ENCODE measurements at regions not wholly inside any gene's neighbourhood (a gene's known extent, or its start where the extent isn't known, plus 50 kb on each side); places are given as distances from the start of the nearest gene placed in this dataset.

DNA sequence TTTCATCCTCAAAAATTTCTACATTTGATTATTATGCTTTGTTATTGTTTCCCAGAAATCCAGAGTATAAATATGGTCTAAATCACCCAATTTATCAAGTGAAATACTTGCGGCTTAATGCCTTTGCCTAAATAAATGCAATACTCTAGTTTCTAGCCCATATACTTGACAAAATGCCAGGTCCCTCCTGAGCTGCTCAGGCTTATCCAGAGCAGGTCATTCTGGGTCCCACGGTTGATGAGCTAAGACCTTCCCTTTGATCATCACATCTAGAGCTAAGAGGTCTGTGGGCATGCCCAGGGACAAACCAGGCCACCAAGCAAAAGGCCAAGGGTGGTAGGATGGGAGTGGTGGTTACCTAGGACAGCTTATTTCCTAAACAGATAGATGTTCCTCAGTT lies 180.1 kb downstream of the SMIM20 start:
- TF ChIP-seq, protein P1, sequence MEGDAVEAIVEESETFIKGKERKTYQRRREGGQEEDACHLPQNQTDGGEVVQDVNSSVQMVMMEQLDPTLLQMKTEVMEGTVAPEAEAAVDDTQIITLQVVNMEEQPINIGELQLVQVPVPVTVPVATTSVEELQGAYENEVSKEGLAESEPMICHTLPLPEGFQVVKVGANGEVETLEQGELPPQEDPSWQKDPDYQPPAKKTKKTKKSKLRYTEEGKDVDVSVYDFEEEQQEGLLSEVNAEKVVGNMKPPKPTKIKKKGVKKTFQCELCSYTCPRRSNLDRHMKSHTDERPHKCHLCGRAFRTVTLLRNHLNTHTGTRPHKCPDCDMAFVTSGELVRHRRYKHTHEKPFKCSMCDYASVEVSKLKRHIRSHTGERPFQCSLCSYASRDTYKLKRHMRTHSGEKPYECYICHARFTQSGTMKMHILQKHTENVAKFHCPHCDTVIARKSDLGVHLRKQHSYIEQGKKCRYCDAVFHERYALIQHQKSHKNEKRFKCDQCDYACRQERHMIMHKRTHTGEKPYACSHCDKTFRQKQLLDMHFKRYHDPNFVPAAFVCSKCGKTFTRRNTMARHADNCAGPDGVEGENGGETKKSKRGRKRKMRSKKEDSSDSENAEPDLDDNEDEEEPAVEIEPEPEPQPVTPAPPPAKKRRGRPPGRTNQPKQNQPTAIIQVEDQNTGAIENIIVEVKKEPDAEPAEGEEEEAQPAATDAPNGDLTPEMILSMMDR (IDR thresholded peaks at IDR 0.05): no peak
- no peak for TF ChIP-seq POLR2A (IDR thresholded peaks at IDR 0.05)
- no peaks in the 10 kb centered on the region for H3K27me3 ChIP-seq
- no peaks in the 10 kb centered on the region for H3K9me3 ChIP-seq
- no peak for DNase-seq
- H3K4me1 ChIP-seq: no peaks in the 10 kb centered on the region
- intact Hi-C loops (cut with DNase I; ENCODE audit: low total_unique reads): no loop called here
- WGBS, 2 donors: 84 to 86% methylated on average over 2 of the region's 2 CpGs
- H3K27ac ChIP-seq: no peak overlapping the region
- H3K36me3 ChIP-seq (ENCODE audit: low read depth, missing control alignments): no peaks in the 10 kb centered on the region
- H3K4me3 ChIP-seq: no peak overlapping the region

DNA sequence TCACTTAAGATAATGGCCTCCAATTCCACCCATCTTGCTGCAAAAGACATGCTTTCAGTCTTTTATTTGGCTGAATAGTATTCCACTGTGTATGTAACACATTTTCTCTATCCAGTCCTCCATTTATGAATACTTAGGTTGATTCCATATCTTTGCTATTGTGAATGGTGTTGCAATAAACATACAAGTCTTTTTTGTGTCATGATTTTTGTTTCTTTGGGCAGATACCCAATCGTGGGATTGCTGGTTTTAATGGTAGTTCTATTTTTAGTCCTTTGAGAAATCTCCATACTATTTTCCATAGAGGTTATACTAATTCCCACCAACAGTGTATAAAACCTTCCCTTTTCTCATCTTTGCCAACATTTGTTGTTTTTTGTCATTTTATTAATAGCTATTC lies 180.9 kb downstream of the SMIM20 start:
- Histone ChIP-seq H3K9me3 (no peaks in the 10 kb centered on the region), H3K27me3 (no peaks in the 10 kb centered on the region), H3K36me3 (ENCODE audit: low read depth, missing control alignments) (no peaks in the 10 kb centered on the region), H3K27ac (no peak overlapping the region), H3K4me1 (no peaks in the 10 kb centered on the region), H3K4me3 (no peak overlapping the region)
- intact Hi-C loops (cut with DNase I; ENCODE audit: low total_unique reads): no loop called here
- DNase-seq: no peak
- WGBS, 2 donors: 68 to 79% methylated on average over 1 of the region's 1 CpG
- TF ChIP-seq, protein P1 (IDR thresholded peaks at IDR 0.05): no peak
- no peak for TF ChIP-seq POLR2A (IDR thresholded peaks at IDR 0.05)

DNA sequence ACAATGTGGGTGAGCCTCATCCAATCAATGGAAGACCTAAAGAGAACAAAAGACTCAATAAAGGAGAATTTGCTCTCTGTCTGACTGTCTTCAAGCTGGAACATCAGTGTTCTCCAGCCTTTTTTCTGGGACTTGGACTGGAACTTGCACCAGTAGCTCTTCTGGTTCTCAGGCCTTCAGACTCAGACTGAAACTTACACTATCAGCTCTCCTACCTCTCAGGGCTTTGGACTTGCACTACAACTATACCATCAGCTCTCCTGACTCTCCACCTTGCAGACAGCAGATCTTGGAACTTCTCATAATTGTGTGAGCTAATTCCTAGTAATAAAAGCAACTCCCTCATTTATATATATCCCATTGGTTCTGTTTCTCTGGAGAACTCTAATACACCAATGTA lies 185.9 kb downstream of the SMIM20 start:
- H3K36me3 ChIP-seq (ENCODE audit: low read depth, missing control alignments): no peaks in the 10 kb centered on the region
- no peak for TF ChIP-seq POLR2A (IDR thresholded peaks at IDR 0.05)
- TF ChIP-seq, protein P1 (IDR thresholded peaks at IDR 0.05): no peak
- no peak for DNase-seq
- no peaks in the 10 kb centered on the region for H3K9me3 ChIP-seq
- no peak overlapping the region for H3K4me3 ChIP-seq
- H3K4me1 ChIP-seq: no peaks in the 10 kb centered on the region
- H3K27ac ChIP-seq: no peak overlapping the region
- no peaks in the 10 kb centered on the region for H3K27me3 ChIP-seq
- intact Hi-C loops (cut with DNase I; ENCODE audit: low total_unique reads): no loop called here

DNA sequence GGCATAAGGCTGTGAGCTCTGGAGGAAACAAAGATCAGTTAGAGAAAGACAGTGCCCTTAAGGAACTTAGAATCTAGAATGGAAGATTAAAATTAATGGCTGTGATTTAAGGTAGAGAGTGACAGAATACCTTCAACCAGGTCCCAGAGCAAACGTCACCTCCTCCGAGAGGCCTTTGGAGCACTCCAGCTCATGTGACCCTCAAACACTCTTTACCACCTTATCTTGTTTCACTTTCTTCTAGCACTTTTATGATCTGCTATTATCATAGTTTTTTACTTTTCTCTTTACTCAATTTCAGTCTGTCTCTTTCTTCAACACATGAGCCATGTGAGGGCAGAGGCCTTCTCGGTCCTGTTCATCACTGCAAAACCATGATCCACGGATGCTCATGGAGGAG lies 187.0 kb downstream of the SMIM20 start:
- no peak for DNase-seq
- no peaks in the 10 kb centered on the region for H3K36me3 ChIP-seq (ENCODE audit: low read depth, missing control alignments)
- no peak overlapping the region for H3K4me3 ChIP-seq
- no peak overlapping the region for H3K27ac ChIP-seq
- intact Hi-C loops (cut with DNase I; ENCODE audit: low total_unique reads): no loop called here
- 90 to 91% methylated on average over 4 of the region's 4 CpGs for WGBS, 2 donors
- H3K27me3 ChIP-seq: no peaks in the 10 kb centered on the region
- H3K9me3 ChIP-seq: no peaks in the 10 kb centered on the region
- H3K4me1 ChIP-seq: no peaks in the 10 kb centered on the region
- TF ChIP-seq, protein P1 (IDR thresholded peaks at IDR 0.05): no peak
- TF ChIP-seq POLR2A (IDR thresholded peaks at IDR 0.05): no peak

DNA sequence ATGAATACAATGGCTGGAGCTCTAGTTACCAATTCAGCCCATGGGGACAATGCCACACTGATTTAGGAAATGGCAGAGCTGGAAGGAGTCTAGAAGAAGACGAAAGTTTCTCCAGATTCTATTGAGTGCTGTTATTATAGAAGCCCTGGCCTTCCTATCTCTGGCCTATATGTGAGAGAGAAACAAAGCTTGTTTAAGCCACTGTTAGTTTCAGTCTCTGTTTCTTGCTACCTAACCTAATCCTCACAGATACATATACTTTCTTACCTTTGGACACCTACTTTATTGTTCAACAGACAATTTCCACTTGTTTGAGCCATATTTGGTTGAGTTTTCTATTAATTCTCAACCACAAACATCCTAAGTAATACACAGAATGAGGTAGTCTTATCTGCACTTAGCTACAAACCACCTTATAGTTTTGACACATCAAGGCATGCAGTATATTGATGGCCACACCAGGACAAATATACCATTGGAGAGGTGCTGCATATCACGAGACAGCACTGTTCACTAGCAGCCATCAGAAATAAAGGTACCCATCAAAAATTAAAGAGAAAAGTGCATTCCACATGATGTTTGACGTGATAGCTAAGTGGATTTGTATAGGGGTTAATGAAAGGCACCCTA lies 190.2 kb downstream of the SMIM20 start:
- H3K4me1 ChIP-seq: no peaks in the 10 kb centered on the region
- intact Hi-C loops (cut with DNase I; ENCODE audit: low total_unique reads): no loop called here
- WGBS, 2 donors: 94% methylated on average over 3 of the region's 3 CpGs

More for the DNA sequence above, 190.2 kb downstream of the SMIM20 start:
- no peak for DNase-seq
- H3K4me3 ChIP-seq: no peak overlapping the region
- no peak for TF ChIP-seq POLR2A (IDR thresholded peaks at IDR 0.05)
- TF ChIP-seq, protein P1 (IDR thresholded peaks at IDR 0.05): no peak
- no peak overlapping the region for H3K27ac ChIP-seq
- no peaks in the 10 kb centered on the region for H3K9me3 ChIP-seq
- H3K27me3 ChIP-seq: no peaks in the 10 kb centered on the region
- H3K36me3 ChIP-seq (ENCODE audit: low read depth, missing control alignments): no peaks in the 10 kb centered on the region

Data from testis (tissue), 2 donors.